ENCODE measurements at regions not wholly inside any gene's neighbourhood (a gene's known extent, or its start where the extent isn't known, plus 50 kb on each side); places are given as distances from the start of the nearest gene placed in this dataset.

GRCh38 chr2:201965550-201965949, 68.1 kb upstream of the FZD7 start:
- TF ChIP-seq TCF7L2 (IDR thresholded peaks at IDR 0.05; ENCODE audit: low read depth, low read length) (no peak), REST (IDR thresholded peaks at IDR 0.05; ENCODE audit: insufficient read depth in 1 of 2, low read depth in 2 of 2, low read length in 1 of 2) (no peak)
